Fibroblast of skin of scalp (primary cell): ENCODE measurements at regions not wholly inside any gene's neighbourhood (a gene's known extent, or its start where the extent isn't known, plus 50 kb on each side); places are given as distances from the start of the nearest gene placed in this dataset.
A peak's percentile ranks its signal among the peaks of the same experiment; 100 is the strongest.
"Not testable (repeated sequence)": the region's sequence is repeated elsewhere in the genome, so short reads cannot be mapped to it uniquely, and the experiment has no call there.

Source experiments
- DNase-seq: peaks from one replicate; pipeline ENCODE4 v3.0.0-alpha.2; 2013

DNA sequence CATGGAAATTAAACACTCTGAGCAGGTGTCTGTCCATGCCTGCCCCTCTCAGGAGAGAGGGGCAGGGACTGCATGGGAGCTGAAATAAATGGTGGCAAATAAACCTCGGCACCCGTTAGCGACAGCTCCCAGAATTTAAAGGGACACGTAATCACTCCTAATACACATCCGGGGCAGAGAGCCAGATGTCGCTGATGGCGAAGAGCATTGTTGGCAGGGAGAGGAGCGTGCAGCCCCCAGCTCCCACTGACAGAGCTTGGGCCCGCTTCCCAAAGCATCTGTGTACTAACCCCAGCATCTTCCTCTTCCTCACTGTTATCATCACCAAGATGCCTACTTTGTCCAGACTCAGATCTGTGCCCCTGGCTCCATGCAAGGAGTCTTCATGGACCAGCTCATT, 85.8 kb downstream of the IRX5 start:
- DNase-seq, result no peak

DNA sequence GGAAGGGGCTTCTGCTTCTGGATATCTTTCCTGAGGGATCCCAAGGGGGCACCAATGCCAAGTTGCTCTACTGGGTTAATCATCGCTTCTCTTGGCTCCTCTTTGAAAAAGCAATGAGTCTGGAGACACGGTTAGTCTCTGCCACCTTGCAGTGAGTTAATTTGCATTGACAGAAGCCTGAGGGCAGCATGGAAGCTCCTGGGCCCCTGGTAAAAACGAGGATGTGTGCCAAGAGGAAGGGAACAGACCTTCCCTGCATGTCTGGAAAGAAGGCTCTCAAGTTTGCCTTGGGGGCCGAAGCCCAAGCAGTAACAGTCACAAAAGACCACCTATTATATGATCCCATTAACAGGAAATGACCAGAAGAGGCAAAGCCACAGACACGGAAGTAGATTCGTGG, 86.7 kb downstream of the IRX5 start:
- DNase-seq, result no peak

DNA sequence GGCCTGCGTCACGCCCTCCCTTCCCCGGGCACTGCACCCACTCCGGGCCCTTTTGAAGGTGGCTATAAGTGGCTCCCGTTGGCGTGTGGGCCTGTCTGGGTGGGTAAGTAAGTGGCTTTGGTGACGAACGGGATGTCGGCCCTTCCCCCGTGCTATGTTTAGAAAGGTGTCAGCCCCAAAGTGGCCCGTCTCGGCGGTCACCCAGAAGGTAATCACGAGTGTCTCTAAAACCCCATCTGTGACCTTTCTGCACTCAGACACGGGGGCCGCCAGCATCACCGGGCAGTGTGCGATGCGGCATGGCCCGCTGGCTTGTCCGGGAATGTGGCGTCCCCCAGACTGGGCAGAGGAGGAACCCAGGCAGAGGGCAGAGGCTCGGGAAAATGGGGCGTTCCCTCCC, 88.2 kb downstream of the IRX5 start:
- no peak for DNase-seq

DNA sequence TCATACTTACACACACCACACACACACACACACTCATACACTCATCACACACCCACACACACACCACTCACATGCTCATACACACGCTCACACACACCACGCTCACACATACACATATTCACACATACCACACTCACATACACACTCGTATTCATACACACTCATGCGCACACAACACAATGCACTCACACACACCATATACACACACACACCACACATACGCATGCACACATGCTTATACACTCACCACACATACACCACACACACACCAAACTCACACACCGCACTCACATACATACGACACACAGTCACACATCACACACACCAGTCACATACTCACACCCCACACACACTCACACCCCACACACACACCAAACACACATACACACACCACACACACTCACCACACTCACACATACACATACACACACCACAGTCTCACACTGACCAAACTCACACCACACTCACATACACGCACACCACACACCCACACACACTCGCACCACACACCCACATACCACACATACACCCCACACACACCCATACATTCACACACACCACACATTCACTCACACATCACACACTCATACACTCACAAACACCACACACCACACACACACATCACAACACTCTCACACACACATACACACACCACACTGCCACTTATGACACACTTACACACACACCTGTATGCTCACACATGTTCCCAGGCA, 88.9 kb downstream of the IRX5 start:
- no peak for DNase-seq

DNA sequence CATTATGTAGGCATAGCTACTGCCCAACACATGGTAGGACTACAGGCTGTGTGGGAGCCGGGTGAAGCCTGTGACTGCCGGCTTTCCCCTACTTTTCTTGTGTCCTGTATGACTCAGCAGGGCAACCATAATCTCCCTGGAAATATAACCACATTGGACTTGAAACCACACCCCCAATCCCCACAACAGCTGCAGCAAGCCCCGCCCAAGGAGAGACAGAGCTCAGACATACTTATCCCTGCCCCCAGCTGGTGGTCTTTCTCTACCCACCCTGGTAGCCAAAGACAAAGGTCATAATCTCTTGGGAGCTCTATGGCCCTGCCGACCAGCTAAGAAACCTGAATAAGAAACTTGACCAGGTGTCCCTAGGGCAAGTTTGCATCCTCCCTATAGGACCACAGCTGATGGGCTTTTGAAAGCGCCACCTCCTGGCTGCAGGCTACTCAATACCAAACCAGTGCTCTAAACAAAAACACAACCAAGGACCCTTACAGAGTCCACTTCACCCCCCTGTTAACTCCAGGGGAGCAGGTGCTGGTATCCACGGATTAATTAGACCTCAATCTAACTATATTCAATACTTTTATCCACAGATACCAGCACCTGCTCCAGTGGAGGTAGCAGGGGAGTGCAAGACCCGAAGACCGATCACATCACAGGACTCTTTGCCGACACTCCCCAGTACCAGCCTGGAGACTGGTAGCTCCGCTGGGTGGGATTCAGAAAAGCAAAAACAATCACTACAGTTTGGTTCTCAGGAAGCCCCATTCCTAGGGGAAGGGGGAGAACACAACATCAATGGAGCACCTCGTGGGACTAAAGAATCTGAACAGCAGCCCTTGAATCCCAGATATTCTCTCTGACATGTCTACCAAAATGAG, 91.2 kb downstream of the IRX5 start:
- peak; percentile 61 for DNase-seq

DNA sequence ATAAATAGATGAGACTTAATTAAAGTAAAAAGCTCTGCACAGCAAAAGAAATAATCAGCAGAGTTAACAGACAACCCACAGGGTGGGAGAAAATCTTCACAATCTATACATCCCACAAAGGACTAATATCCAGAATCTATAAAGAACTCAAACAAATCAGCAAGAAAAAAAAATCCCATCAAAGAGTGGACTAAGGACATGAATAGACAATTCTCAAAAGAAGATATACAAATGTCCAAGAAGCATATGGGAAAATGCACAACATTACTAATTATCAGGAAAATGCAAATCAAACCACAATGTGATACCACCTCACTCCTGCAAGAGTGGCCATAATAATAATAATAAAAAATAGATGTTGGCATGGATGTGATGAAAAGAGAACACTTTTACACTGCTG, 96.6 kb downstream of the IRX5 start:
- not testable (repeated sequence) for DNase-seq

DNA sequence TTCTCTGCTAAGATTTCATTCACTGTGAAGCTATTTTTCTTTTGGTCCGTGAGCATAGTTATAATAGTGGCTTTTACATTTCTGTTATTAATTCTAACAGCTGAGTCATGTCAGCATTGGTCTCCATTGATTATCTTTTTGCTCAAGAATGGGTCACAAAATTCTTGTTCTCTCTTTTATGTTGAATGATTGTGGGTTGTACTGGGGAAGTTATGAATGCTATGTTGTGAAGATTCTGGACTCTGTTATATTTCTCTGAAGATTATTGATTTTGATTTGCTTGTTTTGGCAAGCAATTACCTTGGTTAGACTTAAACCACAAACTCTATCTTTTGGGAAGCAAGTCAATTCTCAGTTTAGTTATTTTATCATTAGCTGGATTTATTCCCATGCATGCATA, 98.8 kb downstream of the IRX5 start:
- peak; percentile 28 for DNase-seq

DNA sequence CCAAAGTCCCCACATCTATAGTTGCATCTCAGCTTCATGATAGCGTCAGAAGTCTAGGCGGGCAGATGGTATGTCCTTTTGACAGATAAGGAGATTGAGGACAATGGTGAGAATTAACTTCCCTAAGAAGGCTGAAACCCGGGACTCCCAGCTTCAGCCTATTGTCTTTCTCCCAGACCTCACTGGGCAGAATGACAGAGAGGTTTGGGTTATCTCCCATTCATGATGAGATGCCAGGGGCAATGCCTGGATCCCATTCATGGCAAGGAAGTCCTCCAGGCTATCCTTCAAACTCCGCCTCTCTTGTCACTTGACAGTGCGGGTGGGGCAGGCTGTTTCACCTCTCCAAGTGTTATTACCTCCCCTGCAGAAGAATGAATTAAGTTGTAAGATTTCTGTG, 100.3 kb downstream of the IRX5 start:
- no peak for DNase-seq

DNA sequence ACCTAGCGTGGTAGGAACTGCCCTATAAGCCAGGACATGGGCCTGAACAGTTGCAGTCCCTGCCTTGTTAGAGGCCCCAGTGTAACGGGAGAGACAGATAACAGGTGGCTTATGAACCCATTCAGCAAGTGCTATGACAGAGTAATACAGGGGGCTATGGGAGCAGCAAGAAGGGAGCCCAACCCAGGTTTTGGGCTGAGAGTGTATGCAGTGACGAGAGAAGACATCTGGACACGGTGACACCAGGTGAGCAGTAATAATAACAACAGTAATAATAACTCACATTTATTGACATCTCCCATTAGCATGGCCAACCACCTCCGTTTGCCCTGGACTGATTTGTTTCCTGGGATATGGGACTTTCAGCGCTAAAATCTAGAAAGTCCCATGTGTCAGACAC, 100.8 kb downstream of the IRX5 start:
- DNase-seq, result no peak

DNA sequence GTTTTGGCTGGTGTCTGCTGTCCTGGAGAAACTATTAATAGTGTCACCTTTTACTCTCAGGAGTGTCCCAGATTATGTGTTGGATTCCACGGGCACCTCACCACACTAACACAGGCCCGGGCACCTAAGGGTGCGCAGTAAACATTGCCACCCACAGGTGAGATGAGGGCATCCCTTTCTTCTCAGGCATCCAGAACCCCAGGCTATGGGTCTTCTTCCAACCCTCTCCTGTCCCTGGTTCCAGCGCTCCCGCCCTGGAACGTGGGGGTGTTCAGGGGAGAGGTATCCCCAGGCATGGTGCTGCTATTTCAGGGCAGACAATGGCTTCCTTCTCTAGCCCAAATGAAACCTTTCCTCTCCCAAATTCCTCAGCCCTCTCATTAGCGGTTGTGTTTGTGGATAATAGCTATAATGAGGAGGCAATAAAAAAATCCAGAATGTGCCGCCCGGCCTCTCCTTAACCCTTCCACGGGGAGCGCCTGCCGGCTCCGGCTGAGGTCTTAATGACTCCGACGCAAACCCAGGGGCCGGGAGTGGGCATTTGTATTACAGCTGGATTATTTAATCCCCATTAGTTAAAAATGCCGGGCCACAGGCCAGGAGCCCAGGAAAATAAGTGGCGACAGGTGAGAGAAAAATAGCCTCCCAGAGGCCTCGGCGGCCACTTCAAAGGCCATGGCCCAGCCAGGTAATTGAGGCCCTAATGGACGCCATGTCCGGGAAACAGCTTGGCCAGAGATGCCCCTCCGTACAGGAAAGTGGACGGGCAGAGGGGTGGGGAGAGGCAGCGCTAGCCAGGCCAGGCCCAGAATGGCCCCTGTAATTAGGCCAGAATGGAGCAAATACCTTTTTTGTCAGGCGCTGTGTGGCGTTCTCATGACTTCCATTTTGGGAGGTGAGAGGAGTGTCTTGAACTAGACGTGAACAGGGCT, 102.8 kb downstream of the IRX5 start:
- DNase-seq, result no peak

DNA sequence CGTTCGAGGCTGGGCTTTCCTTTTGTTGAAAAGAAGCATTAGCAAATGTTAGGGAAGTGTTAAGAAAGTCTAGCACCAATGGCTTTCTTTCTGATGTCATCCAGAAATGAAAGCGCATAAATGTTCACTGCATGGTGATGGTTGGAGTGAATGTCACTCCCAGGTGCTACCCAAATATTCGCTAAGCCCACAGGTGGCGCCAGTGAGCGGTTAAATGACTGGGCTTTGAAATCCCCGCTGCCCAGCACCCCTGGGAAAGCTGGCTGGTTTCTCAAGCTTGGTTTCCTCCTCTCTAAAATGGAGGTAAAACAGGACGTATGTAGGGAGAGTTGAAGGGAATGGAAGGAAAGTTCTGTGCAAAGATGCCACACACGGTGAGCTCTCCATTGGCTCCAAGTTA, 104.4 kb downstream of the IRX5 start:
- DNase-seq, result peak; percentile 38

DNA sequence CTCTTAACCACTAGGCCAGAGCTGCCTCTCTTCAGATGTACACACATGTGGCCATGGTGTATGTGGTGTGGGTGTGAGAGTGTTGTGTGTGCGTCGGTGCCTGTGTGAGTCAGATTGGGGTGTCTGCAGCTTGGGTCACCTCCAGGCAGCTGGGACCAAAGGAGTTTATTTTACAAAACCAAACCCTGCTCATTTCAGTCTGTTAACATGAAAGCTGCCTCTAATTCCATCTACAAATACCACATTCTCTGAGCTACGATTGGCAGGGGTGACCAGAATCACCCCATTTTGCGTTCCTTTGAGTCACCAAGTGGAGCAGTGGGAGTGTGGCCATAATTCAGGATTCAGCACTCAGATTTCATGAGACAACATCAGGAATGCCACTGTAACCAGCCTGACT, 105.3 kb downstream of the IRX5 start:
- DNase-seq, result peak; percentile 9

DNA sequence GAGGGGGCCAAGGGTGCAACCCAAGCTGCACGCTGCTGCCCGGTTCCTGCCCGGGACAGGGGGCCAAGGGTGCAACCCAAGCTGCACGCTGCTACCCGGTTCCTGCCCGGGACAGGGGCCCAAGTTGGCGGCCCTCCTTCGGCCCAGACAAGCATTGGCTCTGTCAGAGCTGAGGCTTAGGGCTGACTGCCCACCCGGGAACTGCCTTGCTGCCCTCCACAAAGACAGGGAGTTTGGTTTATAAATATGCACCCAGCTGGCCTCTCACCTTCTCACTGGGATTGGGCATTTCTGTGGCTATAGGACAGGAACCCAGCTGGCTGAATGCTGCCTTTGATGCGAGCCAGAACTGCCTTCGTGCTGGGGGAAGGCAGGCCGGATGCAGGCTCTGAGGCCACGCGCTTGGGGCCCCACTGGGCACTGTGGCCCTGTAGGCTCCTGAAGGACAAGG, 105.7 kb downstream of the IRX5 start:
- DNase-seq, result no peak

DNA sequence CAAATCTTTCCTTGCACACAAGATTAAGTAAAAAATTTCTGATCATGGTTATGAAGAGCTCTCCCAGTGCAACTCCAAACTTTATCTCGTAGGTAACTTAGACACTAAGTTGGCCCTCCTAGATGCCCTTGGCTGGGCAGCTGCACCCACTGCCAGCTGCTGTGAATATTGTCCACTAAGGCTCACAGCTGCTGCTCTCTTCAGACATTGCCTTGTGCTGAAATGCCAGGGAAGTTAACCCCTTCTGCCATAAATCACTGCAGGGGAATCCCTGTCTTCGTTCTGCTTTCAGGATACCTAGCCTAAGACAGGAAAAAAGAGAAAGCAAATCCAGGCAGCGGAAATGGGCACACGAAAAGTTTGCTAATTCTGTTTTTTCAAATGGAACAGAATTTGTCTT, 106.4 kb downstream of the IRX5 start:
- no peak for DNase-seq

DNA sequence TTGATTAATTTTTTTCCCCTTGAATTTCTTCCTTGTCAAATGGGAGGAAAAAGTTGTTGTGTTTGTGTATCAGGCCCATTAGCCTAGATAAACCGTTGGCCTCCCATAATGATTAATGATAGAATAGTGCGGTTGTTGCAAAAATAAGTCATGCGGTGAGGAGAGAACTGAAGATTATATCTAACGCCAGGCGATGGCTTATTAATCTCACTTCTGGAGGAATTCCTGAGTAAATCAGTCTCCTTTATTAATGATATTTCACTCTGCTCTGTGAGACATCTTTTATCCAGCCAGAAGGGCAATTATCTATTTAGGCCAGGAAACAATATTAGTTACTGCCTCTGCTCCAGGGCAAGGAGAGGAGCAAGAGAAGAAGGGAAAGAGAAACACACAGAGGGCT, 107.3 kb downstream of the IRX5 start:
- DNase-seq, result no peak

DNA sequence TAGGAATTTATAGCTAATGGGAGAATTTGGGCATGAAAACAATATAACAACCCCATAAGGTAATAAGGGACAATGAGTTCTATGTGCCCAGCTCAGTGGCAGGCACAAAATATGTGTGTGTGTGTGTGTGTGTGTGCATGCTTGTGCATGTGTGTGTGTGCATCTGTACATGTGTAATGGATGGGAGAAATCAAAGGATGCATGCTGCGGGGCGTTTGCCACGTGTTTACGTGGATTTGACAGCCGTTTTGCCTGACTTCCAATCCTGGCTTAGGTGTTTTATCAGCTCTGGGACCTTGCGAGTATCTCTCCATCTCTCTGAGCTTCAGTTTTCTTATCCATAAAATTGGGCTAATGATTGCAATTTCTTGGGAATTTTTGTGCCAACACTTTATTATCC, 108.4 kb downstream of the IRX5 start:
- no peak for DNase-seq

DNA sequence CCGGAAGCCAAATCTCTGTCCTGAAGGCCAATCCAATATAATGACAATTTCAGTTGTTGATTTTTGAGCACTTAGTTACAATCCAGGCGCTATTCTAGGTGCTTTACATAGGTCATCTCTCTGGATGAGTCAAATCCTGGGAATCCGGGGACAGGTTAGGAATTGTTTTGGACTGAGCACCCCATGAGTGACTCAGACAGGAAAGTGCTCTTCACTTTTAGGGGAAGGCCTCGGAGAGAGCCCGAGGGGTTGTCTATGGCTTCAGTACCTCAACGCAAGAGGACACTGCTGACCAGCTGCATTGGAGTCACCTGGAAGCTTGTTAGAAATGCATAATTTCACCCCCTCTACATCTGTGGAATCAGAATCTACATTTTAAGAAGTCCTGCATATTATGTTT, 108.8 kb downstream of the IRX5 start:
- no peak for DNase-seq

DNA sequence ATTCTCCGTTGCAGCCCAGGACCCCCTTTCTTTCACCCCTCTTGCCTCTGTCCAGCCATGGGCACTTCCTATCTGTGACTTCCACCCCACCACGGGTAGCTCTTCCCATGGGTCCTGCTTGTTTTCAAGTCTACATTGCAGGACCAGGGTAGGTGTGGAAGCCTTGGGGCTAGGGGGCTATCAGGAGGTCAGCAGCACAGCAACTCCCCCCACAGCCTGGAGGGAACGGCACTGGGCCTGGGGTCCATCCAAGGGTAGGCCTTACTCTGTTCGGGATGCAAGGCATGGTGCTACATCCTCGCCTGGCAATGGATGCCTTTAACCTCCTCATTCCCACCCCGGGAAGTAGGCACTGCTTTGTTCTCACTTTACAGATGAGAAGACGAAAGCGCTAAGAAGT, 109.3 kb downstream of the IRX5 start:
- no peak for DNase-seq

DNA sequence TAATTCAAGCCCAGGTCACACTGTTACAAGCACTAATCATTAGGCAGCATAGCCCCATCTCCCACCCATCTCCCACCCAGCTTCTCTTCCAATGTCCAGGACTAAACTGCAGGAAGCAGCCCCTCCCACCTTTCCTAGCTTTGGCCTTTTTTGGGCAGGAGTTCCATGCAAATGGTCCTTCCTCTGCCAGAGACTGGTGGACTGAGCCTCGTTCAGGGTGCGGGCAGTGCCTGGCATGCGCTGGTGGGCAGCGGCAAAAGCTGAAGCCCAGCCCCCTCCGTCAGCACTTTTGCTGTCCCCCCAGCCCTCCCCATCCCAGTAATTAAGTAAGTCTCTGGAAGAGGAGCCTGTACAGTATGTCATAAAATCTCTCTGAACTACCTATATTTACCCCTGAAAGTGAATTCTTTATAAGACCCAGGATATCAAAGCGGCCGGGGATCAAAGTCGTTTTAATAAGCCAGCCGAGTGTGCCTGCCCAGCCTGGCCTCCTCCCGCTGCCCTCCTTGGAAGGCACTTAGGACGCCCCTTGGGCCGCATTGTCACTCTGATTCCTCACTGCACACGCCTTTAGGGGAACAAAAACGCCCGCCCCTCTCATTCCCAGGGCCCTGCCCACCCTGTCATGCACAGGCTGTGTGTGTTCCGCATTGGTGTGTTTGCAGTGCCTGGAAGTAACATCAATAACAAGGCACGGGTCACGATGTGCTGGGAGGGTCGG, 109.9 kb downstream of the IRX5 start:
- DNase-seq, result no peak

DNA sequence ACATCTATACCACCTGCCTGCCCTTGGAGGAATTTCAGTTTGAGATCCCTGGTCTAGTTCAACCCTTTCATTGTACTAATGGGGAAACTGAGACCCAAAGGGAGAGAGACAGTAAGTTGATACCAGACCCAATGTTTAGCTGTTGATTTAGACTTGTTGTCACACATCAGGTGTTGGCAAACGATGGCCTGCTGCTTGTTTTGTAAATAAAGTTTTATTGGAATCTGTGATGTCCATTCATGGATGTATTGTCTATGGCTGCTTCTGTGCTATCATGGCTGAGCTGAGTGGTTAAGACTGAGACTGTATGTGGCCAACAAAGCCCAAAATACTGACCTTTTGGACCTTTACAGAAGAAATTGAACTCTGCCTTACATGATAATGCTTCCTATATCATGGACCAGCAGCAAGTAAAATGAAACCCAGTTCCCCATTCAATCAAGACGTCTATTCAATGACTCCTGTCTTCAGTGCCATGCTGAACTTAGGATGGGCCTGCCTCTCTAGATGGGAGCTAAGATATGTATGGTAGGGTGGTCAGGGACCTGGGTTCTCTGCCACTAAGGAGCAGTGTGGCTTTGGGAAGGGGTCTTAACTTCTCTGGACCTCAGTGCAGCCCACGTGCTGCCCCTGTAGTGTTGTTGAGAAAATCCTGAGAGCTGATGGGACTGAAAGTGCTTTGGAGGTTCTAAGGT, 111.0 kb downstream of the IRX5 start:
- no peak for DNase-seq

DNA sequence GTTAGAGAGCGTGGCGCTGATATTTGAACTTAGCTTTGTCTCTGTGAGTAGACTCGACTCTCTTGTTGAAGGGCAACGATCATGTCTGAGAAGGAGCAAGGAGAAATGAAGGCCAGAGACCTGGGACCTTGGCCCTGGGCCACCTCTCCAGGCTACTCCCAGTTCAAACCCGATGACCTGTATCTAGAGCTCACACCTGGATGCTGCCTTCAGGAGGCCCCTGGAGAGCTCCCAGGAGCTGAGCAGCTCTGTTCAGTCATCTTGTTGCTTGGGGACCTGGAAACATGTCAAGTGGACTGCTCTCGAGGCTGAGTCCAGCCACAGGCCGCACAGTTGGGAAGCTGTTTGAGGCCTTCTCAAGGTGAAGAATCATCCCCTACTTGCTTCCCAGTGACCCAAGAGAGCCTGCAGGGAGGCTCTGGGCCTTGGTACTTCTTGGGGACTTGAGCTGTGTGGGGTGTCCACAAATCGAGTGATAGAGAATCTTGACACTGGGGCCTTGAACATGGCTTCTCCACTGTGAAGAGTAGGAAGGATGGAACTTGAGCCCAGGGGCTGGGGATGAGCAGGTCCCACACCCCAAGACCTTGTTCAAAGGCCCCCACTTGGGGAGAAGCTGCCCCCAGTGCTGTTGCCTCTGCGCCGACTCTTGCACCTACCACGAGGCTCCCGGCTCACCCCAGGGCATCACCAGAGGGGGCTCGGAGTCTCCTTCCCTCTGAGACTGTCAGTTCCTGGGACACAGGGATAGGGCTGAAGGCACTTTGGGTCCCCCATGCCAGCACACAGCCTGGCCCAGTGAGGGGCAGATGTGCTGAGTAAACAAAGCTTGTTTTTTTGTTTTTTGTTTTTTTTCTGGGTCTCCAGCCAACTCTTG, 112.1 kb downstream of the IRX5 start:
- DNase-seq, result no peak
